MM.1S (cell line): ENCODE measurements at regions not wholly inside any gene's neighbourhood (a gene's known extent, or its start where the extent isn't known, plus 50 kb on each side); places are given as distances from the start of the nearest gene placed in this dataset.

Experiments used
- DNase-seq: peaks from one replicate; pipeline ENCODE4 v3.0.0-alpha.2; 2015
- H2AFZ ChIP-seq: fragments of 300-600 bp; sonication (generic); 2 replicates; pipeline ENCODE4 v1.6.0; 2016; ENCODE audit warnings: antibody characterized with exemption, low read length
- H3F3A ChIP-seq: fragments of 300-600 bp; sonication (generic); 2 replicates; pipeline ENCODE4 v1.6.1; 2016; ENCODE audit warnings: mild to moderate bottlenecking, antibody characterized with exemption, low read length, moderate library complexity, mixed read lengths; ENCODE audit not compliant: insufficient read depth
- H3K27ac ChIP-seq: fragments of 300-600 bp; sonication (generic); 2 replicates; pipeline ENCODE4 v1.5.1; 2016; ENCODE audit warnings: mild to moderate bottlenecking, low read length
- H3K27me3 ChIP-seq: fragments of 300-600 bp; sonication (generic); replicated peaks from 2 replicates; pipeline ENCODE4 v1.6.0; 2016; ENCODE audit warnings: low read length; ENCODE audit not compliant: insufficient read depth
- H3K36me3 ChIP-seq: fragments of 300-600 bp; sonication (generic); replicated peaks from 2 replicates; pipeline ENCODE4 v1.6.1; 2016; ENCODE audit warnings: mild to moderate bottlenecking, low read length, mixed read lengths; ENCODE audit not compliant: insufficient read depth
- H3K4me1 ChIP-seq: fragments of 300-600 bp; sonication (generic); 2 replicates; pipeline ENCODE4 v1.6.1; 2016; ENCODE audit warnings: low read length, mixed read lengths
- H3K4me2 ChIP-seq: fragments of 300-600 bp; sonication (generic); 2 replicates; pipeline ENCODE4 v1.6.0; 2016; ENCODE audit warnings: low read depth, low read length
- H3K4me3 ChIP-seq: fragments of 300-600 bp; sonication (generic); 2 replicates; pipeline ENCODE4 v1.5.1; 2016; ENCODE audit warnings: low read length, mixed read lengths
- H3K79me2 ChIP-seq: fragments of 300-600 bp; sonication (generic); 2 replicates; pipeline ENCODE4 v1.6.1; 2016; ENCODE audit warnings: mixed run types, low read length, mixed read lengths
- H3K9ac ChIP-seq: fragments of 300-600 bp; sonication (generic); 2 replicates; pipeline ENCODE4 v1.6.1; 2016; ENCODE audit warnings: low read length, mixed read lengths
- H3K9me2 ChIP-seq: fragments of 300-600 bp; sonication (generic); replicated peaks from 2 replicates; pipeline ENCODE4 v1.6.1; 2016; ENCODE audit warnings: mild to moderate bottlenecking, low read length, mixed read lengths; ENCODE audit not compliant: insufficient read depth
- H3K9me3 ChIP-seq: fragments of 300-600 bp; sonication (generic); replicated peaks from 2 replicates; pipeline ENCODE4 v1.6.1; 2016; ENCODE audit warnings: mild to moderate bottlenecking, low read length, mixed read lengths; ENCODE audit not compliant: insufficient read depth
- H4K20me1 ChIP-seq: fragments of 300-600 bp; sonication (generic); 2 replicates; pipeline ENCODE4 v1.6.1; 2016; ENCODE audit warnings: mild to moderate bottlenecking, low read length, moderate library complexity, mixed read lengths; ENCODE audit not compliant: insufficient read depth
- EZH2 ChIP-seq: fragments of 300-600 bp; sonication (generic); optimal IDR thresholded peaks from 2 replicates; pipeline ENCODE3; 2017; ENCODE audit warnings: low read depth, mild to moderate bottlenecking, antibody characterized with exemption, low read length, mixed read lengths
- EZH2phosphoT487 ChIP-seq: fragments of 300-600 bp; sonication (generic); IDR thresholded peaks from 2 replicates; pipeline ENCODE4 v1.6.1; 2018; ENCODE audit warnings: antibody characterized with exemption, low read length
- TF ChIP-seq, protein P1 (sequence below): fragments of 300-600 bp; sonication (generic); IDR thresholded peaks from 2 replicates; pipeline ENCODE4 v1.5.1; 2016; ENCODE audit warnings: antibody characterized with exemption, low read length, mixed read lengths

DNA sequence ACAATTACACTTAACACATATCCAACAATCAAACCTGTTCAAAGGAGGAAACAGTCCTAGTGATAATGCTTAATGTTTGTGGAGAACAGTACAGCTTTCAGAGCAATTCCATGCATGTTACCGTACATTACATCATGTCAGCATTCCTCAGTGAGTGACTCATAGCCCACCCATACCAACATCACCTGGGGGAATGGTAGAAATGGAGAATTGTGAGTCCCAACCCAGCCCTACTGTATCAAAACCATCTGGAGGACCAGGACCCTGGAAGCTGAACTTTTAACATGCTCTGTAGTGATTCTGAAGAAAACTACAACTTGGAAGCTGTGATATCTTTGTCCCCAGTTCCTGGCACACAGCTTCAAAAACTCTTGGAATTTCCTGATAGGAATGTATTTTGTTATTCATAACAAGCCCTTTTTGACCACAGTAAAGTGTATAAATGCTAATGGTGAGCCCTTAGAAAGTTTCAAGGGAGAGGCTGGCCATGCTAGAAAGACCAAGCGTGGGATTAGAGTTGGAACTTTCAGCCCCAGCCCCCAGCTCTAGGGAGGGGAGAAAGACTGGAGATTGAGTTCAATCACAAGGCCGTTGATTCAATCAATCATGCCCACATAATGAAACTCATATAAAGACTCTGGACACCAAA is 301.1 kb downstream of the BUD13 start:
- Histone ChIP-seq H3K4me3 (no peak overlapping the region), H3F3A (no peaks in the 10 kb centered on the region), H3K4me2 (no peak overlapping the region), H3K36me3 (no peaks in the 10 kb centered on the region), H3K27me3 (no peaks in the 10 kb centered on the region), H3K9me2 (no peaks in the 10 kb centered on the region), H3K27ac (no peak overlapping the region), H3K4me1 (no peaks in the 10 kb centered on the region), H3K9me3 (no peaks in the 10 kb centered on the region), H3K9ac (no peak overlapping the region), H4K20me1 (no peaks in the 10 kb centered on the region), H2AFZ (no peak overlapping the region), H3K79me2 (no peaks in the 10 kb centered on the region)
- TF ChIP-seq, protein P1, sequence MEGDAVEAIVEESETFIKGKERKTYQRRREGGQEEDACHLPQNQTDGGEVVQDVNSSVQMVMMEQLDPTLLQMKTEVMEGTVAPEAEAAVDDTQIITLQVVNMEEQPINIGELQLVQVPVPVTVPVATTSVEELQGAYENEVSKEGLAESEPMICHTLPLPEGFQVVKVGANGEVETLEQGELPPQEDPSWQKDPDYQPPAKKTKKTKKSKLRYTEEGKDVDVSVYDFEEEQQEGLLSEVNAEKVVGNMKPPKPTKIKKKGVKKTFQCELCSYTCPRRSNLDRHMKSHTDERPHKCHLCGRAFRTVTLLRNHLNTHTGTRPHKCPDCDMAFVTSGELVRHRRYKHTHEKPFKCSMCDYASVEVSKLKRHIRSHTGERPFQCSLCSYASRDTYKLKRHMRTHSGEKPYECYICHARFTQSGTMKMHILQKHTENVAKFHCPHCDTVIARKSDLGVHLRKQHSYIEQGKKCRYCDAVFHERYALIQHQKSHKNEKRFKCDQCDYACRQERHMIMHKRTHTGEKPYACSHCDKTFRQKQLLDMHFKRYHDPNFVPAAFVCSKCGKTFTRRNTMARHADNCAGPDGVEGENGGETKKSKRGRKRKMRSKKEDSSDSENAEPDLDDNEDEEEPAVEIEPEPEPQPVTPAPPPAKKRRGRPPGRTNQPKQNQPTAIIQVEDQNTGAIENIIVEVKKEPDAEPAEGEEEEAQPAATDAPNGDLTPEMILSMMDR, result no peak
- TF ChIP-seq EZH2phosphoT487 (no peak), EZH2 (no peak)
- DNase-seq, result no peak

DNA sequence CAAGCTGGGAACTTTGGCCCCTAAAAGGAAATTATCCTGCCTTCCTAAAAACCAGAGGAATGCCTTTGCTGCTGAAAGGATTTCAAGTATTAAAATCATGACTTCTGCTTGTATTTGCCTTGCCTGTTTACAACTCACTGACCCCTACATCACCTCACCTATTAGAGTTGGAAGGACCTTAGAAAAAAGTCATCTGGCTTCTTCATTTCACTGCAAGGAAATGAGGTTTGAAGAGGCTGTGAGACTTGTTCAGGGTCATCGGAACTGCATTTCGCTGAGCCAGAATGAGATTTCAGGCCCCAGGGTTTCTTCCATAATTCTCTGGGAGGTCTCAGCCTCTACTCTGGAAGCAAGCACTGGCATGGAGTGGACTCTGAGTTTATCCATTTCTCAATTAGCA is 304.1 kb downstream of the BUD13 start:
- TF ChIP-seq, protein P1, result no peak
- Histone ChIP-seq H3K9me2 (no peaks in the 10 kb centered on the region), H3K36me3 (no peaks in the 10 kb centered on the region), H3K4me3 (no peak overlapping the region), H2AFZ (no peak overlapping the region), H3K9ac (no peak overlapping the region), H3K79me2 (no peaks in the 10 kb centered on the region), H3F3A (no peaks in the 10 kb centered on the region), H3K4me1 (no peaks in the 10 kb centered on the region), H3K27me3 (no peaks in the 10 kb centered on the region), H4K20me1 (no peaks in the 10 kb centered on the region), H3K9me3 (no peaks in the 10 kb centered on the region), H3K27ac (no peak overlapping the region), H3K4me2 (no peak overlapping the region)
- no peak for DNase-seq

DNA sequence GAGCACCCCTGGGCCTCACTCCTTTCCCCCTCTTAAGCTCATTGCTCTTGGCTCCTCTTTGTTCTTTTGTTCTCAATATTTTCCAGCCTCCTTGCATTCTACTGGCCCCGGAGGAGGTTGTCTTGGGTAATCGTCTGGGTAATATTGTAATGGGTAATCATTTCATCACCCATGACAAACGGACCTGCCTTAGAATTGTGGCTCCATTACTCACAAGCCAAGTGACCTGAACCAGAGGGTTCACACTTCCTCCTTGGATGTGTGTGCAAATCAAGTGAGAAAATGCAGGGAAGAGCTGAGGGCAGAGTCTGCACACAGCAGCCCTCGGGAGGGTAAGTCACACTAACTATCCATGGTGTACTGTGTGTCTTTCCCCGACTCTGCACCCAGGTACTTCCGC is 305.0 kb downstream of the BUD13 start:
- H2AFZ ChIP-seq, result no peak overlapping the region
- H3F3A ChIP-seq, result no peaks in the 10 kb centered on the region
- no peak overlapping the region for H3K9ac ChIP-seq
- H3K4me3 ChIP-seq, result no peak overlapping the region
- H4K20me1 ChIP-seq, result no peaks in the 10 kb centered on the region
- no peaks in the 10 kb centered on the region for H3K27me3 ChIP-seq
- H3K4me2 ChIP-seq, result no peak overlapping the region
- H3K9me3 ChIP-seq, result no peaks in the 10 kb centered on the region
- no peaks in the 10 kb centered on the region for H3K79me2 ChIP-seq
- no peak for DNase-seq
- H3K27ac ChIP-seq, result no peak overlapping the region
- TF ChIP-seq, protein P1, result no peak
- TF ChIP-seq EZH2 (no peak), EZH2phosphoT487 (no peak)
- no peaks in the 10 kb centered on the region for H3K9me2 ChIP-seq
- no peaks in the 10 kb centered on the region for H3K4me1 ChIP-seq
- H3K36me3 ChIP-seq, result no peaks in the 10 kb centered on the region
